SK-N-SH treated with all-trans-retinoic acid at 6 μM for 48 hours (cell line): ENCODE measurements at regions not wholly inside any gene's neighbourhood (a gene's known extent, or its start where the extent isn't known, plus 50 kb on each side); places are given as distances from the start of the nearest gene placed in this dataset.

Experiments used
- ATAC-seq: fragments of 200-7000 bp; cut with Tn5 transposase; 3 replicates; pipeline ENCODE4 v1.9.1; 2020; ENCODE audit warnings: mild to moderate bottlenecking, moderate library complexity
- ARNTL ChIP-seq: fragments of 450-650 bp; formaldehyde crosslinking; IDR thresholded peaks from 2 replicates; pipeline ENCODE4 v1.5.0; 2020; ENCODE audit warnings: low read depth, mild to moderate bottlenecking, moderate library complexity, borderline replicate concordance
- BACH2 ChIP-seq: fragments of 250-450 bp; sonication (Bioruptor Pico); IDR thresholded peaks from 2 replicates; pipeline ENCODE4 v1.9.0; 2021; ENCODE audit warnings: mild to moderate bottlenecking, borderline replicate concordance
- CSDC2 ChIP-seq: fragments of 250-450 bp; sonication (Bioruptor Pico); IDR thresholded peaks from 2 replicates; pipeline ENCODE4 v1.5.0; 2020; ENCODE audit warnings: mild to moderate bottlenecking, moderate library complexity
- ESRRG ChIP-seq: fragments of 250-450 bp; sonication (Bioruptor Pico); IDR thresholded peaks from 2 replicates; pipeline ENCODE4 v1.6.1; 2021; ENCODE audit warnings: mild to moderate bottlenecking
- GLIS3 ChIP-seq: fragments of 250-450 bp; sonication (Bioruptor Pico); IDR thresholded peaks from 2 replicates; pipeline ENCODE4 v1.5.0; 2020; ENCODE audit warnings: mild to moderate bottlenecking, moderate library complexity
- ISL1 ChIP-seq: fragments of 250-450 bp; sonication (Bioruptor Pico); IDR thresholded peaks from 2 replicates; pipeline ENCODE4 v2.1.2; 2022; ENCODE audit warnings: mild to moderate bottlenecking, moderate library complexity
- POU6F1 ChIP-seq: fragments of 250-450 bp; sonication (Bioruptor Pico); IDR thresholded peaks from 2 replicates; pipeline ENCODE4 v1.8.0; 2021; ENCODE audit warnings: low read depth, mild to moderate bottlenecking, moderate library complexity, borderline replicate concordance
- PPARA ChIP-seq: fragments of 250-450 bp; sonication (Bioruptor Pico); IDR thresholded peaks from 2 replicates; pipeline ENCODE4 v1.5.0; 2020; ENCODE audit warnings: mild to moderate bottlenecking, borderline replicate concordance
- RARB ChIP-seq: fragments of 250-450 bp; sonication (Bioruptor Pico); IDR thresholded peaks from 2 replicates; pipeline ENCODE4 v1.8.0; 2021; ENCODE audit warnings: mild to moderate bottlenecking, moderate library complexity
- SNAI2 ChIP-seq: fragments of 250-450 bp; sonication (Bioruptor Pico); IDR thresholded peaks from 2 replicates; pipeline ENCODE4 v1.5.0; 2020; ENCODE audit warnings: mild to moderate bottlenecking, moderate library complexity
- TCF4 ChIP-seq: fragments of 250-450 bp; sonication (Bioruptor Pico); IDR thresholded peaks from 2 replicates; pipeline ENCODE4 v1.8.0; 2021; ENCODE audit warnings: mild to moderate bottlenecking, moderate library complexity, borderline replicate concordance
- TOX ChIP-seq: fragments of 250-450 bp; sonication (Bioruptor Pico); IDR thresholded peaks from 2 replicates; pipeline ENCODE4 v1.8.0; 2021; ENCODE audit warnings: mild to moderate bottlenecking, moderate library complexity, borderline replicate concordance
- ZC3H10 ChIP-seq: fragments of 250-450 bp; sonication (Bioruptor Pico); IDR thresholded peaks from 2 replicates; pipeline ENCODE4 v1.5.1; 2021; ENCODE audit warnings: mild to moderate bottlenecking, moderate library complexity
- ZFP3 ChIP-seq: fragments of 250-450 bp; sonication (Bioruptor Pico); IDR thresholded peaks from 2 replicates; pipeline ENCODE4 v1.5.0; 2020; ENCODE audit warnings: mild to moderate bottlenecking, moderate library complexity
- ZFP30 ChIP-seq: fragments of 450-650 bp; formaldehyde crosslinking; IDR thresholded peaks from 2 replicates; pipeline ENCODE4 v1.5.0; 2022; ENCODE audit warnings: mild to moderate bottlenecking, moderate library complexity
- ZNF565 ChIP-seq: fragments of 450-650 bp; formaldehyde crosslinking; conservative IDR thresholded peaks from 2 replicates; pipeline ENCODE4 v1.5.0; 2020; ENCODE audit warnings: low read depth, mild to moderate bottlenecking, moderate library complexity
- ZNF70 ChIP-seq: fragments of 450-650 bp; formaldehyde crosslinking; IDR thresholded peaks from 2 replicates; pipeline ENCODE4 v1.5.0; 2020; ENCODE audit warnings: mild to moderate bottlenecking, moderate library complexity
- ZNF8 ChIP-seq: fragments of 450-650 bp; formaldehyde crosslinking; IDR thresholded peaks from 2 replicates; pipeline ENCODE4 v1.5.0; 2020; ENCODE audit warnings: mild to moderate bottlenecking, moderate library complexity
- TF ChIP-seq, protein P1 (sequence below): fragments of 250-450 bp; sonication (Bioruptor Pico); IDR thresholded peaks from 2 replicates; pipeline ENCODE4 v1.5.0; 2020; ENCODE audit warnings: mild to moderate bottlenecking, moderate library complexity
- TF ChIP-seq, protein P2 (sequence below): fragments of 250-450 bp; sonication (Bioruptor Pico); IDR thresholded peaks from 2 replicates; pipeline ENCODE4 v1.8.0; 2020; ENCODE audit warnings: mild to moderate bottlenecking, moderate library complexity, borderline replicate concordance

DNA sequence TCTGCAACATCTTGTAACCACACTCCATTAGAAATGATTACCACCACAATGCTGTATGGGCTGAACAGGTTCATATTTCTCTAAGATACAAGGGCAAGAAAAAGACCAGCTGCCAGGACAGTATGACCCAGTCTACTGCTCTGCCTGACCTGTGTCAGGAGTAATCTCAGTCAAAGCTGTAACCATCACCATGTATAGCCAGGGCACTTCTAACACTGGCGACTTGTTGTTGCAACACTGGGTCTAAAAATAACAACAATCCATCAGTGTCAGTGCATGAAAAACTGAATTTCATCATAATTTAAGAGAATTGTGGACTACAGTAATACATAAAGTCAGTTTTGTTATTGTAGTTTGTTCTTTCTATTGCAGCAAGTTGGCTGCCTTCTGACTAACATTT, 738.6 kb upstream of the ADGRB3 start:
- ATAC-seq = no peak
- TF ChIP-seq RARB (CRISPR knock-in tag) (no peak), ZNF70 (CRISPR knock-in tag) (no peak)

DNA sequence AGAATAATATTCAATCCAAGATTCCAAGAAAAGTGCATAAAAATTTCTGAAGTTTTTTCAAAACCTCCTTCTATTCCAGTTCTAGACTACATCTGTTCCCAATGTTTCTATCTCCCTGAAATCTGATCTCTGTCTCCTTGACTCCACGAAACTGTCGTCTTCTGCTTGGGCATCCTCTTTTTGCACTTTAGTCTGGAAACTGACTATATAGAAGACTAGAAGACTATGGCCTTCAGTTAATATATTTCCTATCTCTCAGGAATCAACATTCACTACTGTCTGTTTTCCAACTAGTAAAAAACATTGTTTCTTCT, 745.4 kb upstream of the ADGRB3 start:
- no peak for ATAC-seq
- no peak for TF ChIP-seq GLIS3 (CRISPR knock-in tag)

- ATAC-seq = no peak
- TF ChIP-seq ESRRG (no peak), TCF4 (CRISPR knock-in tag) (no peak), ZFP3 (CRISPR knock-in tag) (no peak), BACH2 (no peak), RARB (CRISPR knock-in tag) (no peak), ZC3H10 (CRISPR knock-in tag) (no peak), GLIS3 (CRISPR knock-in tag) (no peak), CSDC2 (no peak), TOX (CRISPR knock-in tag) (no peak), ZNF565 (CRISPR knock-in tag) (no peak), ZFP30 (no peak), PPARA (CRISPR knock-in tag) (no peak), ISL1 (CRISPR knock-in tag) (no peak)
- TF ChIP-seq, protein P1, sequence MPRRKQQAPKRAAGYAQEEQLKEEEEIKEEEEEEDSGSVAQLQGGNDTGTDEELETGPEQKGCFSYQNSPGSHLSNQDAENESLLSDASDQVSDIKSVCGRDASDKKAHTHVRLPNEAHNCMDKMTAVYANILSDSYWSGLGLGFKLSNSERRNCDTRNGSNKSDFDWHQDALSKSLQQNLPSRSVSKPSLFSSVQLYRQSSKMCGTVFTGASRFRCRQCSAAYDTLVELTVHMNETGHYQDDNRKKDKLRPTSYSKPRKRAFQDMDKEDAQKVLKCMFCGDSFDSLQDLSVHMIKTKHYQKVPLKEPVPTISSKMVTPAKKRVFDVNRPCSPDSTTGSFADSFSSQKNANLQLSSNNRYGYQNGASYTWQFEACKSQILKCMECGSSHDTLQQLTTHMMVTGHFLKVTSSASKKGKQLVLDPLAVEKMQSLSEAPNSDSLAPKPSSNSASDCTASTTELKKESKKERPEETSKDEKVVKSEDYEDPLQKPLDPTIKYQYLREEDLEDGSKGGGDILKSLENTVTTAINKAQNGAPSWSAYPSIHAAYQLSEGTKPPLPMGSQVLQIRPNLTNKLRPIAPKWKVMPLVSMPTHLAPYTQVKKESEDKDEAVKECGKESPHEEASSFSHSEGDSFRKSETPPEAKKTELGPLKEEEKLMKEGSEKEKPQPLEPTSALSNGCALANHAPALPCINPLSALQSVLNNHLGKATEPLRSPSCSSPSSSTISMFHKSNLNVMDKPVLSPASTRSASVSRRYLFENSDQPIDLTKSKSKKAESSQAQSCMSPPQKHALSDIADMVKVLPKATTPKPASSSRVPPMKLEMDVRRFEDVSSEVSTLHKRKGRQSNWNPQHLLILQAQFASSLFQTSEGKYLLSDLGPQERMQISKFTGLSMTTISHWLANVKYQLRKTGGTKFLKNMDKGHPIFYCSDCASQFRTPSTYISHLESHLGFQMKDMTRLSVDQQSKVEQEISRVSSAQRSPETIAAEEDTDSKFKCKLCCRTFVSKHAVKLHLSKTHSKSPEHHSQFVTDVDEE (CRISPR knock-in tag) = no peak
- TF ChIP-seq, protein P2, sequence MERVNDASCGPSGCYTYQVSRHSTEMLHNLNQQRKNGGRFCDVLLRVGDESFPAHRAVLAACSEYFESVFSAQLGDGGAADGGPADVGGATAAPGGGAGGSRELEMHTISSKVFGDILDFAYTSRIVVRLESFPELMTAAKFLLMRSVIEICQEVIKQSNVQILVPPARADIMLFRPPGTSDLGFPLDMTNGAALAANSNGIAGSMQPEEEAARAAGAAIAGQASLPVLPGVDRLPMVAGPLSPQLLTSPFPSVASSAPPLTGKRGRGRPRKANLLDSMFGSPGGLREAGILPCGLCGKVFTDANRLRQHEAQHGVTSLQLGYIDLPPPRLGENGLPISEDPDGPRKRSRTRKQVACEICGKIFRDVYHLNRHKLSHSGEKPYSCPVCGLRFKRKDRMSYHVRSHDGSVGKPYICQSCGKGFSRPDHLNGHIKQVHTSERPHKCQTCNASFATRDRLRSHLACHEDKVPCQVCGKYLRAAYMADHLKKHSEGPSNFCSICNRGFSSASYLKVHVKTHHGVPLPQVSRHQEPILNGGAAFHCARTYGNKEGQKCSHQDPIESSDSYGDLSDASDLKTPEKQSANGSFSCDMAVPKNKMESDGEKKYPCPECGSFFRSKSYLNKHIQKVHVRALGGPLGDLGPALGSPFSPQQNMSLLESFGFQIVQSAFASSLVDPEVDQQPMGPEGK (CRISPR knock-in tag) = no peak
These were observed 746.0 kb upstream of the ADGRB3 start for GRCh38 chr6:67888886-67889681.

GRCh38 chr6:67888546-67888885, 746.6 kb upstream of the ADGRB3 start:
- ATAC-seq = no peak
- TF ChIP-seq, protein P1 (CRISPR knock-in tag) = no peak
- no peak for TF ChIP-seq PPARA (CRISPR knock-in tag)
- TF ChIP-seq SNAI2 (CRISPR knock-in tag) = no peak
- TF ChIP-seq ZFP3 (CRISPR knock-in tag) = no peak
- TF ChIP-seq ZC3H10 (CRISPR knock-in tag) = no peak
- no peak for TF ChIP-seq TCF4 (CRISPR knock-in tag)
- no peak for TF ChIP-seq POU6F1 (CRISPR knock-in tag)
- no peak for TF ChIP-seq ZFP30
- TF ChIP-seq, protein P2 (CRISPR knock-in tag) = no peak
- TF ChIP-seq ZNF565 (CRISPR knock-in tag) = no peak
- no peak for TF ChIP-seq ARNTL (CRISPR knock-in tag)
- no peak for TF ChIP-seq ZNF8 (CRISPR knock-in tag)
